ENCODE measurements at regions not wholly inside any gene's neighbourhood (a gene's known extent, or its start where the extent isn't known, plus 50 kb on each side); places are given as distances from the start of the nearest gene placed in this dataset.

GRCh38 chr13:31081316-31081715 lies 80.4 kb downstream of the HSPH1 start:
- Histone ChIP-seq H3K9ac (ENCODE audit: low read depth in 2 of 2, low read length in 2 of 2) (no peak overlapping the region), H3K9me3 (no peaks in the 10 kb centered on the region), H3K27ac (no peak overlapping the region), H3K4me3 (no peak overlapping the region), H3K36me3 (no peaks in the 10 kb centered on the region), H3K27me3 (no peaks in the 10 kb centered on the region), H3K4me1 (no peaks in the 10 kb centered on the region)
- no peak for TF ChIP-seq CTCF (IDR thresholded peaks at IDR 0.05)
- intact Hi-C loops (cut with DNase I): no loop called here
- no peak for DNase-seq

GRCh38 chr13:31074756-31075155 lies 86.9 kb downstream of the HSPH1 start:
- H3K9ac ChIP-seq (ENCODE audit: low read depth in 2 of 2, low read length in 2 of 2): no peak overlapping the region
- no peaks in the 10 kb centered on the region for H3K4me1 ChIP-seq
- intact Hi-C loops (cut with DNase I): no loop called here
- H3K36me3 ChIP-seq: no peaks in the 10 kb centered on the region
- H3K9me3 ChIP-seq: no peaks in the 10 kb centered on the region
- no peak for TF ChIP-seq CTCF (IDR thresholded peaks at IDR 0.05)
- DNase-seq: no peak
- H3K4me3 ChIP-seq: no peak overlapping the region
- H3K27me3 ChIP-seq: no peaks in the 10 kb centered on the region
- no peak overlapping the region for H3K27ac ChIP-seq

GRCh38 chr13:31073859-31074718 lies 87.6 kb downstream of the HSPH1 start:
- no peaks in the 10 kb centered on the region for H3K9me3 ChIP-seq
- no peak for TF ChIP-seq CTCF (IDR thresholded peaks at IDR 0.05)
- no peak overlapping the region for H3K9ac ChIP-seq (ENCODE audit: low read depth in 2 of 2, low read length in 2 of 2)
- DNase-seq: no peak
- no peak overlapping the region for H3K4me3 ChIP-seq
- no peak overlapping the region for H3K27ac ChIP-seq
- H3K36me3 ChIP-seq: no peaks in the 10 kb centered on the region
- H3K4me1 ChIP-seq: no peaks in the 10 kb centered on the region
- no peaks in the 10 kb centered on the region for H3K27me3 ChIP-seq
- intact Hi-C loops (cut with DNase I): no loop called here

- Histone ChIP-seq H3K4me1 (no peaks in the 10 kb centered on the region), H3K9me3 (no peaks in the 10 kb centered on the region), H3K27ac (no peak overlapping the region), H3K4me3 (no peak overlapping the region), H3K27me3 (no peaks in the 10 kb centered on the region), H3K36me3 (no peaks in the 10 kb centered on the region), H3K9ac (ENCODE audit: low read depth in 2 of 2, low read length in 2 of 2) (no peak overlapping the region)
- no peak for DNase-seq
- intact Hi-C loops (cut with DNase I): no loop called here
- no peak for TF ChIP-seq CTCF (IDR thresholded peaks at IDR 0.05)
These were observed 89.7 kb downstream of the HSPH1 start for GRCh38 chr13:31072041-31072440.

- DNase-seq: no peak
- Histone ChIP-seq H3K27me3 (no peaks in the 10 kb centered on the region), H3K9me3 (no peaks in the 10 kb centered on the region), H3K36me3 (no peaks in the 10 kb centered on the region), H3K4me1 (no peaks in the 10 kb centered on the region), H3K27ac (no peak overlapping the region), H3K4me3 (no peak overlapping the region), H3K9ac (ENCODE audit: low read depth in 2 of 2, low read length in 2 of 2) (no peak overlapping the region)
- no peak for TF ChIP-seq CTCF (IDR thresholded peaks at IDR 0.05)
- intact Hi-C loops (cut with DNase I): no loop called here
These were observed 91.7 kb downstream of the HSPH1 start for GRCh38 chr13:31069808-31070534.
